ENCODE measurements at regions not wholly inside any gene's neighbourhood (a gene's known extent, or its start where the extent isn't known, plus 50 kb on each side); places are given as distances from the start of the nearest gene placed in this dataset.
"Not testable (repeated sequence)": the region's sequence is repeated elsewhere in the genome, so short reads cannot be mapped to it uniquely, and the experiment has no call there.

GRCh38 chr2:64280812-64281211 is 136.6 kb upstream of the PELI1 start:
- DNase-seq: not testable (repeated sequence)

GRCh38 chr2:64283006-64283570 is 138.9 kb upstream of the PELI1 start:
- DNase-seq: no peak

DNA sequence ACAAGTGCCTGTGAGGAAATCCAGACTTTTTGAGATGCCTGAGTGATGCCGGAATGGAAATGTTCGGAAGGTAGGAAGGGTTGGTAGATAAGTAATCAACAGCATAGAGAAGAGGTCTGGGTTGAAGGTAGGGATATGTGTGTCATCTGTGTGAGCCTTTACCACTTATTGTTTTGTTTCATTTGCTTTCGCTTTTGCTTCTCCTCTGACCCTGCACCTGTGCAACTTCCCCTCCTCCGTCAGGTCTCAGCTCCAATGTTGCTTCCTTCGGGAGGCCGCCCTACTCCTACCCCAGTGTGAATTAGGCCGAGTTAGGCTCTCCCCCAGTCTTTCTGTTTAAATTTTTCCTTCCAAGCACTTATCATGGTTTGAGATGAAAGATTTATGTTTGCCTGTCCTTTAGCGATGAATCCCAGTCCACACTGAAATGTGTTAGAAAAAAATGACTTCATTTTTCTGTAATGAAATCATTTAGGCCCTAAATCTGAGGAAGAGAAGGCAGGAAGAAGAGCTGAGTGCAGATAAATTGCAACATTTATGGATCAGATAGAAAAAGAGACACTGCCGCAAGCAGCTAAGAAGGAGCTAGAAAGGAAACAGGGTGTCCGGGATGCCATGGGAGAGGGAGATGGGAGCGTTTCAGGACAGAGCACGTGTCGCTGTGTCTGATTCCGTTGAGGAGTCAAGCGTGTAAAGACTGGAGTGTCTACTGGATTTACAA is 139.6 kb upstream of the PELI1 start:
- DNase-seq: no peak

GRCh38 chr2:64284751-64285150 is 140.5 kb upstream of the PELI1 start:
- peak in 33 of 58 donors; percentile 3 to 56 (median 30) for DNase-seq

DNA sequence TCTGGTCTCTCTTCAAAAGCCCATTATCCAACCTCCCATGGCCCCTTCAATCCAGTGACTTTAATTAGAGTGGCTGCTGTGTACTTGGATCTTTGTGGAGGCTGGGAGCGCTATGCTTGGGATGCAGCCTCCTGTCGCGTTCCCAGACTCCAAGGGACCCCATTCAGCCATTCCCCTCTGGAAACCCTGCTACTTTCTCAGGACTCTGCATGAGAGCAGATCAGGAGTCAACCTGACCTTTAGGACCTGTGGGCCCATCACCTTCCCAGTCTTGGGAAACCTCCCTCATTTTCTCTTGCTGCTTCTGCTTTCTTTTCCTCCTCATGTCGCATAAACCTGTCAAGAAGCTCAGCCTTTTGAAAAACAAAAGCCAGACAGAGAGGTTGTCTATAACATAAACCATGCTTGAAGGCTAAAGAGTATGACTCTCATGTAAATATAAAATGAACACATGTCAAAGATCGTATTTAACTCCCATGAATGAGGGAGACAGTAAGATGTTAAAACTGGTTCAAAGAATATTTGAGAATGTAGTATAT is 143.1 kb upstream of the PELI1 start:
- no peak for DNase-seq

DNA sequence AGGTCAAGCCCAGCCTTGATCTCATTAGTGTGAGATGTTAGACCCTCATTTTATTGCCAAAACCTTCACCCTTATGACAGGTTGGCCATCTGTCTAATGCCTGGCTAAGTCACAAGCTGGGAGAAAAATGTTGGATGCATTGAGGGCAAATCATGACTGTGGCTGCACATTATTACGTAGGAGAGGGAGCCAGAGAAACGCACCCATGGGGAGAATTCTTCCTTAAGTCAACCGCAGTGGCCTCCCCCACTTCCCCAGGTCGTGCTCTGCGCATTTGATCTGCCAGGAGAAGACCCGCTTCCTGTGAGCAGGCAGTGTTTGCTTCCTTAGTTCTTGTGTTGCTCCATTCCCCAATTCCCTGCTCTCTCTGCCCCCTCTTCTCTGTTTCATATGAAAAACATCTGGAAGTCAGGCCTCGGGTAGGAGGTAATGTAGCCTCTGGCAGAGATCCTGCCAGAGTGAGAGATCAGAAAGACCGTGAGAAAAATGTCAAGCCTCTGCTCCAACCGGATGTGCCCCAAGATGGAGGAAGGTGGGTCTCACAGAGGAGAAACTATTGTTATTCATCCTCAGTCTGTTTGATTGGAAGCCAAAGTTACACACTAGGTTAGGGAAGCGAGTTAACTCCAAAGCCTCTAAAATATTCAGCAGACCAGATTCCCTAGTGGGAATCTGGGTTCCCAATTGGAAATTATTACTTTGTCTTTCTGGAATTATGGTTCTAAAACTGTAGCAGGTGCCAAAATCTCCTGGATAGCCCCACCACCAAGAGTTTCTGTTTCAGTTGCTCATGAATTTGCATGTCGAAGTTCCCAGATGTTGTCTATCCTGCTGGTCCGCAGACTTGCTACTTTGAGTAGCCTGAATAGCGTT is 144.3 kb upstream of the PELI1 start:
- no peak for DNase-seq

- no peak for DNase-seq
Observed at GRCh38 chr2:64289251-64289650, 145.0 kb upstream of the PELI1 start.

- DNase-seq: no peak
Observed at GRCh38 chr2:64289737-64290136, 145.5 kb upstream of the PELI1 start.

GRCh38 chr2:64291181-64291580 is 147.0 kb upstream of the PELI1 start:
- DNase-seq: no peak

- DNase-seq: peak in 2 of 58 donors; percentile 23 to 62
Observed at GRCh38 chr2:64295326-64296139, 151.3 kb upstream of the PELI1 start.

- peak in 53 of 58 donors; percentile 7 to 93 (median 67) for DNase-seq
Observed at GRCh38 chr2:64296140-64296480, 151.9 kb upstream of the PELI1 start.

DNA sequence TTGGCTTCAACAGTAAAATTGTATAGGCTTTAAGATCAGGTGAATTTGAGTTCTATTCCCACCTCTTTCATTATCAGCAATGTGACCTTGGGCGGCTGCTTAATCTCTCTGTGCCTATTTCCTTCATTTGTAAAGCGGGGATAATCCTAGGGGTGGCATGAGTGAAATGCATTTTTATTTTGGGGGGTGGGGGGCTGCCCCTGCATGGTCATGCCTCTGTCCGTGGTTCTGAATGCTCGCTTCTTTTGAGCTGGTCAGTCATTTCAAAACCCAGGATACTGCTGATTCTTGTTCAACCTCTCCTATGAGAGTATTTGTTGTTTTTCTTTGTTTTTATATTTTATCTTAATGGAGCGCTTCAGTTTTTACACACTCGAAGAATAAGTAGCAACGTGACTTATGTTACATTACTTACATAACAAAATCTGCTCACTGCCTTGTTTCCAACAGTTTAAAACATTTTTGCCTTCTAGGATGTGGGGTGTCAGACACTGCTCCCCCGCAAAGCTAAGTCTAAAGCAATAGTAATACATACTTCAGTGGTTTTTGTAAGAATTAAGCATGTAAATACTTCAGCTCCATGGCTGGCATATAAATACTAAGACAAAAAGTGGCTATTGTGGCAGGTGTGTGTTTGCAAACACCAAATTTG is 152.6 kb upstream of the PELI1 start:
- DNase-seq: no peak

GRCh38 chr2:64298161-64298560 is 153.9 kb upstream of the PELI1 start:
- DNase-seq: no peak

GRCh38 chr2:64300066-64300465 is 153.9 kb upstream of the LGALSL start:
- DNase-seq: no peak

- no peak for DNase-seq
Observed at GRCh38 chr2:64303250-64303649, 150.7 kb upstream of the LGALSL start.

DNA sequence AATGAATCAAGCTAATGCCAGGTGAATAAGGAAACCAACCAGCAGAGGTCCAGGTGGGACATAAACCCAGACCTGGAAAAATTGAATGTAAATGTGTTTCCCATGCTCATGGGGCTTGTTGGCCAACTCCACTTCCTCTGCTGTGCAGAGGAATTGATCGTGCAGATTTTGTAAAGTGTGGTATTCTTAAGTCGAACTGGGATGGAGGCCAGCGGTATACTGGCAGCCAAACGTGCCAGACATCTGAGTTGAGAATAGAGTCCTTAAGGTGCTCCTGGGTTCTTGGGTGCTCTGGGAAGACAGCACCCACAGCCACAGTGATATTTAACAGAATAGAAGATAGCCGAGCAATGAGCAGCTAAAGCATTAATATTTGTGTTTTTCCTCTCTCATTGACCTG is 146.5 kb upstream of the LGALSL start:
- peak in 1 of 58 donors; percentile 5 for DNase-seq

DNA sequence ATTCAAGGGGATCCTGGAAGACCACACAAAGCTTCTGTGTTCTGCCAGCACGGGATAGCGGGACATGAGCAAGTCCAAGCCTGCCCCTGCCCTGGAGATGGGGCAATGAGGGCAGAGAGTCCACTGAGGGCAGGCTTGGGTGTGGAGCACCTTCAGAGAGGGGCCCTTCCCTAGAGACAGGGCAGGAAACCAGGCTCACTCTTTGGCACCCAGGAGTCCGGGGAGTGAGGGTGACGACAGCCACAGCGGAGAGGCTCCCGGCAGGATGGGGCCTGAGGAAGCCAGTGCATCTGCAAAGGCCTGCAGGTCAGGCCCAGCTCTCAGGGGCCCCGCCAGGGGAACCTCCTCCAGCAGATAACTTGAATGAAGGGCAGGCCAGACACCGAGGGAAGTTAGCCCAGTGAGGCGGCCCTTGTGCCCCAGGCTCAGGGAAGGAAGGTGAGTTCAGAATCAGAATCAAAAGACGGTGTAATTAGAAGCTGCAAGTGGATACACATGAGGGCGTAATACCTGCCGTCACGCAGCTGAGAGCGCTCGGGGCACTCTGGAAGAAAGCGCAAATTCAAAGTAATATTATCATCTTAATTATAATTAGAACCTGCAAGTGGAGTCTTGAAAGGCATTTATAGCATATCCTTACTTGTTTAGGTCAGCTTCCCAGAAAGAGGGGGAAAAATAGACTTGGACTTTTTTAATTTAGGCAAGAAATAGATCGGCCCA is 142.6 kb upstream of the LGALSL start:
- DNase-seq: peak in 1 of 58 donors; percentile 6

GRCh38 chr2:64311948-64312621 is 141.9 kb upstream of the LGALSL start:
- DNase-seq: peak in 56 of 58 donors; percentile 19 to 86 (median 65)

Measured in anterior cingulate cortex (tissue), 58 donors.